ENCODE measurements at regions not wholly inside any gene's neighbourhood (a gene's known extent, or its start where the extent isn't known, plus 50 kb on each side); places are given as distances from the start of the nearest gene placed in this dataset.

DNA sequence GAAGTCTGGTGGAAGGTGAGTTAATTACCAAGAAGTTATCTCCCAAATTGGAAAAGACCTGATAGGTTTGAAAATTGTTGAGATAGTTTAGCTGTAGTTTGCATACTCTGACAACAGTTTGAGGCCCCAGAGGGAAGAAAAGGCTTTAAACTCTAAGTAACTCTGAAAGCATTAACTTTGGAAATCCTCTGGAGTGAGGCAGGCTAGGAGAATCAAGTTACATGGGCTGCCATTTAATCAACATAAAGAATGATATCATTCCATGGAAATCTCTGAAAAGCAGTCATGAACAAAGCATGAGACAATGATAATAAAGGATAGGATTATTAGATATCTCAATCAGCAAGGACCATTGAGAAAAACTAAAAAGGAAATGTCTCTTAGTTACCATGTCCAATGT is 647.1 kb downstream of the ANKRD50 start:
- Histone ChIP-seq H3K27ac (no peak overlapping the region), H3K4me1 (peaks cover 0 to 23% (median 19%) of the 10 kb centered on the region in 9 donors), H3K27me3 (no peaks in the 10 kb centered on the region), H3K4me3 (no peak overlapping the region), H3K36me3 (no peaks in the 10 kb centered on the region), H3K9me3 (peaks cover 0 to 20% (median 10%) of the 10 kb centered on the region in 11 donors)
- no peak for DNase-seq
- intact Hi-C loops (cut with DNase I) = loop anchor here in 1 of 10 donors (10.0 kb wide), 1 partner anchor 81 kb away; no protein-coding TSS in a partner anchor
- ATAC-seq = no peak
- TF ChIP-seq, protein P1, sequence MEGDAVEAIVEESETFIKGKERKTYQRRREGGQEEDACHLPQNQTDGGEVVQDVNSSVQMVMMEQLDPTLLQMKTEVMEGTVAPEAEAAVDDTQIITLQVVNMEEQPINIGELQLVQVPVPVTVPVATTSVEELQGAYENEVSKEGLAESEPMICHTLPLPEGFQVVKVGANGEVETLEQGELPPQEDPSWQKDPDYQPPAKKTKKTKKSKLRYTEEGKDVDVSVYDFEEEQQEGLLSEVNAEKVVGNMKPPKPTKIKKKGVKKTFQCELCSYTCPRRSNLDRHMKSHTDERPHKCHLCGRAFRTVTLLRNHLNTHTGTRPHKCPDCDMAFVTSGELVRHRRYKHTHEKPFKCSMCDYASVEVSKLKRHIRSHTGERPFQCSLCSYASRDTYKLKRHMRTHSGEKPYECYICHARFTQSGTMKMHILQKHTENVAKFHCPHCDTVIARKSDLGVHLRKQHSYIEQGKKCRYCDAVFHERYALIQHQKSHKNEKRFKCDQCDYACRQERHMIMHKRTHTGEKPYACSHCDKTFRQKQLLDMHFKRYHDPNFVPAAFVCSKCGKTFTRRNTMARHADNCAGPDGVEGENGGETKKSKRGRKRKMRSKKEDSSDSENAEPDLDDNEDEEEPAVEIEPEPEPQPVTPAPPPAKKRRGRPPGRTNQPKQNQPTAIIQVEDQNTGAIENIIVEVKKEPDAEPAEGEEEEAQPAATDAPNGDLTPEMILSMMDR (IDR thresholded peaks at IDR 0.05) = no peak

- ATAC-seq (no peak), DNase-seq (no peak)
- intact Hi-C loops (cut with DNase I) = loop anchor here in 1 of 10 donors (10.0 kb wide), 1 partner anchor 81 kb away; no protein-coding TSS in a partner anchor
- Histone ChIP-seq H3K36me3 (no peaks in the 10 kb centered on the region), H3K9me3 (peaks cover 0 to 26% (median 15%) of the 10 kb centered on the region in 11 donors), H3K27me3 (no peaks in the 10 kb centered on the region), H3K4me1 (peaks cover 0 to 18% (median 14%) of the 10 kb centered on the region in 9 donors), H3K27ac (no peak overlapping the region), H3K4me3 (no peak overlapping the region)
- TF ChIP-seq, protein P1 (IDR thresholded peaks at IDR 0.05) = no peak
- WGBS, 2 donors = 85% methylated on average over 4 of the region's 4 CpGs
Measured at GRCh38 chr4:124065936-124066335, 646.6 kb downstream of the ANKRD50 start.

- Histone ChIP-seq H3K36me3 (no peaks in the 10 kb centered on the region), H3K4me3 (no peak overlapping the region), H3K27me3 (no peaks in the 10 kb centered on the region), H3K9me3 (peaks cover 0 to 32% (median 22%) of the 10 kb centered on the region in 11 donors), H3K4me1 (peaks cover 0 to 11% (median 7%) of the 10 kb centered on the region in 9 donors), H3K27ac (peak overlapping the region in 1 of 10 donors; percentile 5)
- intact Hi-C loops (cut with DNase I) = loop anchor here in 1 of 10 donors (10.0 kb wide), 1 partner anchor 82 kb away; no protein-coding TSS in a partner anchor
- 94 to 97% methylated on average over 1 of the region's 1 CpG for WGBS, 2 donors
- DNase-seq (no peak), ATAC-seq (no peak)
- TF ChIP-seq, protein P1 (IDR thresholded peaks at IDR 0.05) = no peak
Measured at GRCh38 chr4:124066595-124066994, 645.9 kb downstream of the ANKRD50 start.

DNA sequence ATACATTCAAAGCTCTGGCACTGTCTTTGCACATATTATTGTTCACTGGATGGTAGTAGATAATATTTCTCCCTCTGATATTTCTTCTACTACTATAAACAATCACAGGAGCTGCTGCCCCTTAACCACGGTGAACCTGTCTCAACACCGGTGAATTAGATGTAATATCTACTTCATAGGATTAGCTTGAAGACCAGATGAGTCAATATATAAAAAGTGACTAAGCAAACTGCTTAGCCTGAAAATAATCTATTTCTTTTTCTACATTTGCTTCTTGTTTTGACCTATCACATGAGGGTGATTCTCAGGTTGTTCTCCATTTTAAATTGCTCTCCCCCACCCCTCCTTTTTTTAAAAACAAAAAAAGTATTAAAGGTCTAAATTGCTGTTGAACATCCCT is 645.5 kb downstream of the ANKRD50 start:
- WGBS, 2 donors = 91 to 95% methylated on average over 2 of the region's 2 CpGs
- Histone ChIP-seq H3K4me1 (peaks cover 0 to 7% (median 3%) of the 10 kb centered on the region in 9 donors), H3K9me3 (peaks cover 0 to 37% (median 26%) of the 10 kb centered on the region in 11 donors), H3K27me3 (no peaks in the 10 kb centered on the region), H3K4me3 (no peak overlapping the region), H3K27ac (no peak overlapping the region), H3K36me3 (no peaks in the 10 kb centered on the region)
- DNase-seq = no peak
- TF ChIP-seq, protein P1 (IDR thresholded peaks at IDR 0.05) = no peak
- ATAC-seq = no peak
- intact Hi-C loops (cut with DNase I) = loop anchor here in 1 of 10 donors (10.0 kb wide), 1 partner anchor 82 kb away; no protein-coding TSS in a partner anchor
